ENCODE measurements at regions not wholly inside any gene's neighbourhood (a gene's known extent, or its start where the extent isn't known, plus 50 kb on each side); places are given as distances from the start of the nearest gene placed in this dataset.

- Histone ChIP-seq H3K4me1 (ENCODE audit: control insufficient read depth, insufficient read depth, low read length) (no peaks in the 10 kb centered on the region), H3K4me3 (ENCODE audit: low read length) (no peak overlapping the region), H3K9ac (ENCODE audit: extremely low read depth, low read length, poor library complexity, severe bottlenecking) (no peak overlapping the region), H3K36me3 (ENCODE audit: control insufficient read depth, insufficient read depth, low read length) (no peaks in the 10 kb centered on the region), H3K9me3 (ENCODE audit: control insufficient read depth, low read length) (no peaks in the 10 kb centered on the region), H3K27ac (ENCODE audit: low read depth, low read length) (no peak overlapping the region), H3K27me3 (ENCODE audit: control insufficient read depth, insufficient read depth, low read length, poor library complexity, severe bottlenecking) (no peaks in the 10 kb centered on the region)
- no peak for DNase-seq
- Mint-ChIP-seq H3K36me3 (ENCODE audit: low read depth) (no peaks in the 10 kb centered on the region), H3K4me1 (peaks cover 5% of the 10 kb centered on the region), H3K27me3 (ENCODE audit: insufficient read depth) (no peaks in the 10 kb centered on the region), H3K27ac (no peak overlapping the region), H3K4me3 (no peak overlapping the region), H3K9me3 (no peaks in the 10 kb centered on the region)
- TF ChIP-seq CTCF (conservative IDR thresholded peaks at IDR 0.05): no peak
- WGBS, 2 experiments (ENCODE audit: insufficient coverage in 1 of 2, insufficient read length in 1 of 2): 0% methylated on average over 1 of the region's 1 CpG; no CpG with 5 or more reads in 1 of the 2 experiments
These were observed 420.6 kb downstream of the TUSC7 start for GRCh38 chr3:117130222-117130621.

- Mint-ChIP-seq H3K27ac (no peak overlapping the region), H3K4me3 (no peak overlapping the region), H3K27me3 (ENCODE audit: insufficient read depth) (no peaks in the 10 kb centered on the region), H3K9me3 (no peaks in the 10 kb centered on the region), H3K4me1 (peaks cover 5% of the 10 kb centered on the region), H3K36me3 (ENCODE audit: low read depth) (no peaks in the 10 kb centered on the region)
- no peak overlapping the region for H3K4me3 ChIP-seq (ENCODE audit: low read length)
- no peak for TF ChIP-seq CTCF (conservative IDR thresholded peaks at IDR 0.05)
- no peak overlapping the region for H3K9ac ChIP-seq (ENCODE audit: extremely low read depth, low read length, poor library complexity, severe bottlenecking)
- no peaks in the 10 kb centered on the region for H3K36me3 ChIP-seq (ENCODE audit: control insufficient read depth, insufficient read depth, low read length)
- no peaks in the 10 kb centered on the region for H3K27me3 ChIP-seq (ENCODE audit: control insufficient read depth, insufficient read depth, low read length, poor library complexity, severe bottlenecking)
- WGBS, 2 experiments (ENCODE audit: insufficient coverage in 1 of 2, insufficient read length in 1 of 2): 89 to 95% methylated on average over 4 to 9 of the region's 9 CpGs
- DNase-seq: no peak
- H3K4me1 ChIP-seq (ENCODE audit: control insufficient read depth, insufficient read depth, low read length): no peaks in the 10 kb centered on the region
- H3K9me3 ChIP-seq (ENCODE audit: control insufficient read depth, low read length): no peaks in the 10 kb centered on the region
- H3K27ac ChIP-seq (ENCODE audit: low read depth, low read length): no peak overlapping the region
These were observed 421.7 kb downstream of the TUSC7 start for GRCh38 chr3:117131259-117131658.

- H3K4me3 ChIP-seq (ENCODE audit: low read length): no peak overlapping the region
- no peak overlapping the region for H3K27ac ChIP-seq (ENCODE audit: low read depth, low read length)
- Mint-ChIP-seq H3K27me3 (ENCODE audit: insufficient read depth) (no peaks in the 10 kb centered on the region), H3K36me3 (ENCODE audit: low read depth) (no peaks in the 10 kb centered on the region), H3K4me3 (no peak overlapping the region), H3K27ac (no peak overlapping the region), H3K9me3 (no peaks in the 10 kb centered on the region), H3K4me1 (no peaks in the 10 kb centered on the region)
- TF ChIP-seq CTCF (conservative IDR thresholded peaks at IDR 0.05): no peak
- H3K36me3 ChIP-seq (ENCODE audit: control insufficient read depth, insufficient read depth, low read length): no peaks in the 10 kb centered on the region
- no peak overlapping the region for H3K9ac ChIP-seq (ENCODE audit: extremely low read depth, low read length, poor library complexity, severe bottlenecking)
- H3K27me3 ChIP-seq (ENCODE audit: control insufficient read depth, insufficient read depth, low read length, poor library complexity, severe bottlenecking): no peaks in the 10 kb centered on the region
- 100% methylated on average over 1 of the region's 1 CpG for WGBS, 2 experiments (ENCODE audit: insufficient coverage in 1 of 2, insufficient read length in 1 of 2)
- H3K9me3 ChIP-seq (ENCODE audit: control insufficient read depth, low read length): no peaks in the 10 kb centered on the region
- DNase-seq: no peak
- no peaks in the 10 kb centered on the region for H3K4me1 ChIP-seq (ENCODE audit: control insufficient read depth, insufficient read depth, low read length)
These were observed 423.5 kb downstream of the TUSC7 start for GRCh38 chr3:117133066-117133465.

Data from endodermal cell (in vitro differentiated cells).